SU-DHL-6 (cell line): ENCODE measurements at regions not wholly inside any gene's neighbourhood (a gene's known extent, or its start where the extent isn't known, plus 50 kb on each side); places are given as distances from the start of the nearest gene placed in this dataset.

Experiments
- EZH2phosphoT487 ChIP-seq: fragments of 200-600 bp; sonication (generic), shearing (Covaris generic); conservative IDR thresholded peaks from 2 replicates; pipeline ENCODE4 v1.6.1; 2018; ENCODE audit warnings: mild to moderate bottlenecking, antibody characterized with exemption, low read length, moderate library complexity, mixed read lengths
- TF ChIP-seq, protein P1 (sequence below): fragments of 200-600 bp; sonication (generic); IDR thresholded peaks from one replicate; pipeline ENCODE4 v1.5.1; 2017; ENCODE audit warnings: antibody characterized with exemption, mild to moderate bottlenecking, low read length, moderate library complexity; ENCODE audit not compliant: insufficient read depth, poor library complexity, severe bottlenecking

- TF ChIP-seq, protein P1, sequence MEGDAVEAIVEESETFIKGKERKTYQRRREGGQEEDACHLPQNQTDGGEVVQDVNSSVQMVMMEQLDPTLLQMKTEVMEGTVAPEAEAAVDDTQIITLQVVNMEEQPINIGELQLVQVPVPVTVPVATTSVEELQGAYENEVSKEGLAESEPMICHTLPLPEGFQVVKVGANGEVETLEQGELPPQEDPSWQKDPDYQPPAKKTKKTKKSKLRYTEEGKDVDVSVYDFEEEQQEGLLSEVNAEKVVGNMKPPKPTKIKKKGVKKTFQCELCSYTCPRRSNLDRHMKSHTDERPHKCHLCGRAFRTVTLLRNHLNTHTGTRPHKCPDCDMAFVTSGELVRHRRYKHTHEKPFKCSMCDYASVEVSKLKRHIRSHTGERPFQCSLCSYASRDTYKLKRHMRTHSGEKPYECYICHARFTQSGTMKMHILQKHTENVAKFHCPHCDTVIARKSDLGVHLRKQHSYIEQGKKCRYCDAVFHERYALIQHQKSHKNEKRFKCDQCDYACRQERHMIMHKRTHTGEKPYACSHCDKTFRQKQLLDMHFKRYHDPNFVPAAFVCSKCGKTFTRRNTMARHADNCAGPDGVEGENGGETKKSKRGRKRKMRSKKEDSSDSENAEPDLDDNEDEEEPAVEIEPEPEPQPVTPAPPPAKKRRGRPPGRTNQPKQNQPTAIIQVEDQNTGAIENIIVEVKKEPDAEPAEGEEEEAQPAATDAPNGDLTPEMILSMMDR: no peak
- TF ChIP-seq EZH2phosphoT487: no peak
These were observed 743.8 kb downstream of the FAT4 start for GRCh38 chr4:126058596-126058995.
